GM23338 (cell line): ENCODE measurements at regions not wholly inside any gene's neighbourhood (a gene's known extent, or its start where the extent isn't known, plus 50 kb on each side); places are given as distances from the start of the nearest gene placed in this dataset.

Experiments used
- ATAC-seq: fragments of 200-7000 bp; cut with Tn5 transposase; 3 replicates; pipeline ENCODE4 v1.9.1; 2020
- DNase-seq: peaks from one replicate; pipeline ENCODE4 v3.0.0-alpha.2; 2015; ENCODE audit warnings: low spot score
- H2AFZ ChIP-seq: fragments of 200-600 bp; sonication (generic); 2 replicates; pipeline ENCODE4 v1.8.0; 2016; ENCODE audit warnings: antibody characterized with exemption, mild to moderate bottlenecking, moderate library complexity
- H3F3A ChIP-seq: fragments of 200-600 bp; sonication (generic); replicated peaks from 2 replicates; pipeline ENCODE4 v1.8.0; 2017; ENCODE audit warnings: antibody characterized with exemption, mixed run types, low read depth
- H3K27ac ChIP-seq: fragments of 200-600 bp; sonication (generic); 2 replicates; pipeline ENCODE4 v1.6.1; 2016; ENCODE audit warnings: low read depth
- H3K27me3 ChIP-seq: fragments of 200-600 bp; sonication (generic); 2 replicates; pipeline ENCODE4 v1.8.0; 2016; ENCODE audit warnings: mild to moderate bottlenecking, mixed run types, moderate library complexity; ENCODE audit not compliant: insufficient read depth
- H3K36me3 ChIP-seq: fragments of 200-600 bp; sonication (generic); 2 replicates; pipeline ENCODE4 v1.8.0; 2016; ENCODE audit warnings: mild to moderate bottlenecking; ENCODE audit not compliant: insufficient read depth
- H3K4me1 ChIP-seq: fragments of 200-600 bp; sonication (generic); 2 replicates; pipeline ENCODE4 v1.8.0; 2016; ENCODE audit warnings: mild to moderate bottlenecking, moderate library complexity; ENCODE audit not compliant: insufficient read depth
- H3K4me2 ChIP-seq: fragments of 200-600 bp; sonication (generic); 2 replicates; pipeline ENCODE4 v1.7.1; 2017; ENCODE audit warnings: mixed run types
- H3K4me3 ChIP-seq: fragments of 200-600 bp; sonication (generic); 2 replicates; pipeline ENCODE4 v1.6.1; 2016; ENCODE audit warnings: mixed run types
- H3K79me2 ChIP-seq: fragments of 200-600 bp; sonication (generic); replicated peaks from 2 replicates; pipeline ENCODE4 v1.8.0; 2017; ENCODE audit warnings: mild to moderate bottlenecking; ENCODE audit not compliant: insufficient read depth
- H3K9me2 ChIP-seq: fragments of 200-600 bp; sonication (generic); 2 replicates; pipeline ENCODE4 v1.8.0; 2017; ENCODE audit not compliant: insufficient read depth
- H4K20me1 ChIP-seq: fragments of 200-600 bp; sonication (generic); replicated peaks from 2 replicates; pipeline ENCODE4 v1.8.0; 2017; ENCODE audit warnings: mild to moderate bottlenecking; ENCODE audit not compliant: insufficient read depth
- H3K27ac Mint-ChIP-seq: 2 replicates; pipeline ENCODE4 v1.8.0; 2020; ENCODE audit warnings: inconsistent platforms, mild to moderate bottlenecking, moderate library complexity, mixed read lengths
- H3K27me3 Mint-ChIP-seq: 3 replicates; pipeline ENCODE4 v1.8.0; 2022; ENCODE audit warnings: low read depth, mild to moderate bottlenecking, moderate library complexity, mixed read lengths, inconsistent platforms; ENCODE audit not compliant: insufficient read depth, poor library complexity
- H3K36me3 Mint-ChIP-seq: 3 replicates; pipeline ENCODE4 v1.8.0; 2021; ENCODE audit warnings: low read depth, mild to moderate bottlenecking, inconsistent platforms, moderate library complexity, mixed read lengths
- H3K4me1 Mint-ChIP-seq: 3 replicates; pipeline ENCODE4 v1.8.0; 2020; ENCODE audit warnings: mild to moderate bottlenecking, inconsistent platforms, mixed read lengths
- H3K4me3 Mint-ChIP-seq: 3 replicates; pipeline ENCODE4 v1.8.0; 2021; ENCODE audit warnings: moderate library complexity, mild to moderate bottlenecking, inconsistent platforms, mixed read lengths
- H3K9me3 Mint-ChIP-seq: 3 replicates; pipeline ENCODE4 v1.8.0; 2020; ENCODE audit warnings: moderate library complexity, mild to moderate bottlenecking, inconsistent platforms, mixed read lengths
- CREB1 ChIP-seq: fragments of 250-450 bp; sonication (Bioruptor Pico); IDR thresholded peaks from 2 replicates; pipeline ENCODE4 v1.5.0; 2020; ENCODE audit warnings: low read depth, mild to moderate bottlenecking, moderate library complexity
- CTCF ChIP-seq, 2 experiments: fragments of 200-600 bp in 1 of 2; sonication (generic) in 1 of 2; conservative IDR thresholded peaks; 2 replicates each; pipeline versions ENCODE4 v1.5.1 to v1.6.1; 2016 to 2017; ENCODE audit warnings: antibody characterized with exemption in 2 of 2, low read depth in 2 of 2, mild to moderate bottlenecking in 2 of 2, moderate library complexity in 1 of 2
- EZH2 ChIP-seq: fragments of 200-600 bp; sonication (generic); IDR thresholded peaks from one replicate; pipeline ENCODE4 v1.8.0; 2017; ENCODE audit warnings: antibody characterized with exemption, mild to moderate bottlenecking, low read depth; ENCODE audit not compliant: unreplicated experiment
- EZH2phosphoT487 ChIP-seq: fragments of 200-600 bp; sonication (generic); IDR thresholded peaks from one replicate; pipeline ENCODE4 v1.8.1; 2018; ENCODE audit warnings: antibody characterized with exemption; ENCODE audit not compliant: unreplicated experiment
- NANOG ChIP-seq: IDR thresholded peaks from 2 replicates; pipeline ENCODE4 v1.6.1; 2016; ENCODE audit warnings: antibody characterized with exemption, borderline replicate concordance
- POLR2AphosphoS5 ChIP-seq: IDR thresholded peaks from 2 replicates; pipeline ENCODE4 v1.6.1; 2016; ENCODE audit warnings: antibody characterized with exemption, low read depth
- STAT1 ChIP-seq: IDR thresholded peaks from one replicate; pipeline ENCODE4 v1.6.1; 2016; ENCODE audit warnings: antibody characterized with exemption; ENCODE audit not compliant: unreplicated experiment
- ZNF331 ChIP-seq: fragments of 250-450 bp; sonication (Bioruptor Pico); IDR thresholded peaks from 2 replicates; pipeline ENCODE4 v1.5.0; 2020; ENCODE audit warnings: low read depth, mild to moderate bottlenecking, moderate library complexity
- ZNF462 ChIP-seq: fragments of 250-450 bp; sonication (Bioruptor Pico); IDR thresholded peaks from 2 replicates; pipeline ENCODE4 v1.5.0; 2020; ENCODE audit warnings: mild to moderate bottlenecking, moderate library complexity

- H3K27me3 ChIP-seq: no peaks in the 10 kb centered on the region
- H3K36me3 ChIP-seq: no peaks in the 10 kb centered on the region
- no peaks in the 10 kb centered on the region for H3K4me1 ChIP-seq
- Mint-ChIP-seq H3K4me1 (peaks cover 6% of the 10 kb centered on the region; the same call in 2 of the 3 replicates), H3K27ac (no peak overlapping the region), H3K9me3 (peaks cover 8% of the 10 kb centered on the region; the same call in 1 of the 3 replicates), H3K4me3 (no peak overlapping the region), H3K27me3 (peaks cover 5% of the 10 kb centered on the region), H3K36me3 (no peaks in the 10 kb centered on the region)
- H3K9me2 ChIP-seq: no peaks in the 10 kb centered on the region; the same call in 1 of the 2 replicates
- H3K4me3 ChIP-seq: no peak overlapping the region
- no peak for ATAC-seq
- TF ChIP-seq ZNF331 (no peak), NANOG (no peak)
- no peak for DNase-seq
- no peak overlapping the region for H3K27ac ChIP-seq
- H3K4me2 ChIP-seq: no peak overlapping the region
- no peak overlapping the region for H2AFZ ChIP-seq
- H3K79me2 ChIP-seq: no peaks in the 10 kb centered on the region
- no peaks in the 10 kb centered on the region for H3F3A ChIP-seq
- H4K20me1 ChIP-seq: no peaks in the 10 kb centered on the region
Observed at GRCh38 chr16:79897453-79898146, 297.1 kb upstream of the MAF start.

- H3K9me3 Mint-ChIP-seq: peaks cover 8% of the 10 kb centered on the region; the same call in 1 of the 3 replicates
Observed at GRCh38 chr16:79897104-79897452, 296.5 kb upstream of the MAF start.

GRCh38 chr16:79895917-79896203, 295.3 kb upstream of the MAF start:
- no peak overlapping the region for H2AFZ ChIP-seq
- H3K4me3 ChIP-seq: no peak overlapping the region
- H3K4me1 Mint-ChIP-seq: peaks cover 6% of the 10 kb centered on the region; the same call in 2 of the 3 replicates
- no peaks in the 10 kb centered on the region for H3F3A ChIP-seq
- no peaks in the 10 kb centered on the region; the same call in 1 of the 2 replicates for H3K9me2 ChIP-seq
- H3K27me3 ChIP-seq: no peaks in the 10 kb centered on the region
- H3K4me2 ChIP-seq: no peak overlapping the region
- no peaks in the 10 kb centered on the region for H3K36me3 Mint-ChIP-seq
- H3K36me3 ChIP-seq: no peaks in the 10 kb centered on the region
- H4K20me1 ChIP-seq: no peaks in the 10 kb centered on the region
- H3K27ac Mint-ChIP-seq: no peak overlapping the region
- ATAC-seq: no peak
- H3K27ac ChIP-seq: no peak overlapping the region
- no peak overlapping the region for H3K4me3 Mint-ChIP-seq
- no peaks in the 10 kb centered on the region for H3K27me3 Mint-ChIP-seq
- DNase-seq: no peak
- H3K9me3 Mint-ChIP-seq: no peaks in the 10 kb centered on the region
- no peaks in the 10 kb centered on the region for H3K4me1 ChIP-seq
- no peaks in the 10 kb centered on the region for H3K79me2 ChIP-seq
- TF ChIP-seq POLR2AphosphoS5: no peak
- no peak for TF ChIP-seq ZNF462 (CRISPR knock-in tag)
- TF ChIP-seq CTCF (conservative IDR thresholded peaks at IDR 0.05; ENCODE audit: low read depth in 2 of 2): no peak
- TF ChIP-seq EZH2: no peak
- TF ChIP-seq NANOG: no peak
- TF ChIP-seq EZH2phosphoT487: no peak
- no peak for TF ChIP-seq CREB1 (CRISPR knock-in tag)

More at GRCh38 chr16:79897104-79897452, 296.5 kb upstream of the MAF start:
- H3K27me3 ChIP-seq: no peaks in the 10 kb centered on the region
- Mint-ChIP-seq H3K4me1 (peaks cover 6% of the 10 kb centered on the region; the same call in 2 of the 3 replicates), H3K27ac (no peak overlapping the region), H3K27me3 (peaks cover 3% of the 10 kb centered on the region), H3K36me3 (no peaks in the 10 kb centered on the region), H3K4me3 (no peak overlapping the region)
- H3F3A ChIP-seq: no peaks in the 10 kb centered on the region
- no peak for ATAC-seq
- DNase-seq: no peak
- H3K27ac ChIP-seq: no peak overlapping the region
- TF ChIP-seq EZH2 (no peak), STAT1 (no peak)
- H3K36me3 ChIP-seq: no peaks in the 10 kb centered on the region
- no peak overlapping the region for H3K4me3 ChIP-seq
- H2AFZ ChIP-seq: no peak overlapping the region
- H3K9me2 ChIP-seq: no peaks in the 10 kb centered on the region; the same call in 1 of the 2 replicates
- H3K79me2 ChIP-seq: no peaks in the 10 kb centered on the region
- no peaks in the 10 kb centered on the region for H3K4me1 ChIP-seq
- H3K4me2 ChIP-seq: no peak overlapping the region
- no peaks in the 10 kb centered on the region for H4K20me1 ChIP-seq
